ENCODE measurements at regions not wholly inside any gene's neighbourhood (a gene's known extent, or its start where the extent isn't known, plus 50 kb on each side); places are given as distances from the start of the nearest gene placed in this dataset.

- ATAC-seq = no peak
- DNase-seq = no peak
- Mint-ChIP-seq H3K4me1 (no peaks in the 10 kb centered on the region), H3K4me3 (no peak overlapping the region), H3K27me3 (peaks cover 0 to 13% (median 3%) of the 10 kb centered on the region in 5 donors), H3K27ac (no peak overlapping the region), H3K9me3 (peaks cover 0 to 2% (median 0%) of the 10 kb centered on the region in 9 donors), H3K36me3 (no peaks in the 10 kb centered on the region)
- POLR2A ChIA-PET = no interaction called here
These were observed 258.1 kb downstream of the STK31 start for GRCh38 chr7:23967949-23968599.

GRCh38 chr7:23968791-23969190, 258.8 kb downstream of the STK31 start:
- no peak for ATAC-seq
- H3K27ac Mint-ChIP-seq = no peak overlapping the region
- no peak overlapping the region for H3K4me3 Mint-ChIP-seq
- peaks cover 0 to 13% (median 3%) of the 10 kb centered on the region in 5 donors for H3K27me3 Mint-ChIP-seq
- no peaks in the 10 kb centered on the region for H3K4me1 Mint-ChIP-seq
- peaks cover 0 to 2% (median 0%) of the 10 kb centered on the region in 9 donors for H3K9me3 Mint-ChIP-seq
- POLR2A ChIA-PET = no interaction called here
- H3K36me3 Mint-ChIP-seq = no peaks in the 10 kb centered on the region
- DNase-seq = no peak

- peaks cover 0 to 13% (median 3%) of the 10 kb centered on the region in 5 donors for H3K27me3 Mint-ChIP-seq
- DNase-seq (no peak), ATAC-seq (no peak)
- no peak overlapping the region for H3K27ac Mint-ChIP-seq
- no peak overlapping the region for H3K4me3 Mint-ChIP-seq
- H3K4me1 Mint-ChIP-seq = no peaks in the 10 kb centered on the region
- H3K9me3 Mint-ChIP-seq = peaks cover 0 to 2% (median 0%) of the 10 kb centered on the region in 9 donors
- no peaks in the 10 kb centered on the region for H3K36me3 Mint-ChIP-seq
- POLR2A ChIA-PET = no interaction called here
These were observed 259.4 kb downstream of the STK31 start for GRCh38 chr7:23969443-23969842.

GRCh38 chr7:23970193-23970592, 260.2 kb downstream of the STK31 start:
- no peaks in the 10 kb centered on the region for H3K4me1 Mint-ChIP-seq
- DNase-seq = no peak
- H3K27me3 Mint-ChIP-seq = peaks cover 0 to 13% (median 3%) of the 10 kb centered on the region in 5 donors
- no peak for ATAC-seq
- H3K4me3 Mint-ChIP-seq = no peak overlapping the region
- POLR2A ChIA-PET = no interaction called here
- no peak overlapping the region for H3K27ac Mint-ChIP-seq
- H3K36me3 Mint-ChIP-seq = no peaks in the 10 kb centered on the region
- peaks cover 0 to 2% (median 0%) of the 10 kb centered on the region in 9 donors for H3K9me3 Mint-ChIP-seq

GRCh38 chr7:23971031-23971430, 261.0 kb downstream of the STK31 start:
- DNase-seq = no peak
- Mint-ChIP-seq H3K4me3 (no peak overlapping the region), H3K36me3 (no peaks in the 10 kb centered on the region), H3K9me3 (peaks cover 0 to 4% (median 0%) of the 10 kb centered on the region in 9 donors), H3K4me1 (no peaks in the 10 kb centered on the region), H3K27me3 (peaks cover 0 to 16% (median 3%) of the 10 kb centered on the region in 5 donors), H3K27ac (no peak overlapping the region)
- POLR2A ChIA-PET = no interaction called here
- ATAC-seq = no peak

GRCh38 chr7:23972057-23972456, 262.0 kb downstream of the STK31 start:
- Mint-ChIP-seq H3K9me3 (peaks cover 0 to 6% (median under 1%) of the 10 kb centered on the region in 9 donors), H3K36me3 (no peaks in the 10 kb centered on the region), H3K27ac (no peak overlapping the region), H3K4me3 (no peak overlapping the region), H3K27me3 (peaks cover 0 to 18% (median 2%) of the 10 kb centered on the region in 5 donors), H3K4me1 (no peaks in the 10 kb centered on the region)
- POLR2A ChIA-PET = no interaction called here
- ATAC-seq (no peak), DNase-seq (no peak)

- no peaks in the 10 kb centered on the region for H3K36me3 Mint-ChIP-seq
- POLR2A ChIA-PET = no interaction called here
- no peak for DNase-seq
These were observed 263.2 kb downstream of the STK31 start for GRCh38 chr7:23973264-23973663.

GRCh38 chr7:23980081-23980480, 270.1 kb downstream of the STK31 start:
- H3K36me3 Mint-ChIP-seq = peaks cover 0 to 10% (median 0%) of the 10 kb centered on the region in 3 donors
- ATAC-seq = no peak
- POLR2A ChIA-PET = no interaction called here
- H3K9me3 Mint-ChIP-seq = peaks cover 1 to 40% (median 21%) of the 10 kb centered on the region in 9 donors
- H3K27me3 Mint-ChIP-seq = peaks cover 6 to 47% (median 19%) of the 10 kb centered on the region in 5 donors
- no peak overlapping the region for H3K4me3 Mint-ChIP-seq
- H3K27ac Mint-ChIP-seq = peak overlapping the region in 1 of 10 donors; percentile 36
- no peaks in the 10 kb centered on the region for H3K4me1 Mint-ChIP-seq
- DNase-seq = no peak

More at GRCh38 chr7:23973264-23973663, 263.2 kb downstream of the STK31 start:
- no peak overlapping the region for H3K27ac Mint-ChIP-seq
- no peaks in the 10 kb centered on the region for H3K4me1 Mint-ChIP-seq
- H3K4me3 Mint-ChIP-seq = no peak overlapping the region
- ATAC-seq = no peak
- H3K9me3 Mint-ChIP-seq = peaks cover 0 to 8% (median 0%) of the 10 kb centered on the region in 9 donors
- peaks cover 0 to 13% (median 4%) of the 10 kb centered on the region in 5 donors for H3K27me3 Mint-ChIP-seq

- Mint-ChIP-seq H3K4me3 (no peak overlapping the region), H3K4me1 (no peaks in the 10 kb centered on the region), H3K27me3 (peaks cover 9 to 41% (median 19%) of the 10 kb centered on the region in 5 donors), H3K9me3 (peaks cover 1 to 40% (median 17%) of the 10 kb centered on the region in 9 donors), H3K27ac (no peak overlapping the region), H3K36me3 (peaks cover 0 to 10% (median 0%) of the 10 kb centered on the region in 3 donors)
- POLR2A ChIA-PET = no interaction called here
- ATAC-seq (no peak), DNase-seq (no peak)
These were observed 271.3 kb downstream of the STK31 start for GRCh38 chr7:23981314-23981713.

GRCh38 chr7:23981758-23982157, 271.7 kb downstream of the STK31 start:
- no peak for ATAC-seq
- no peak for DNase-seq
- H3K4me3 Mint-ChIP-seq = no peak overlapping the region
- H3K27me3 Mint-ChIP-seq = peaks cover 9 to 37% (median 19%) of the 10 kb centered on the region in 5 donors
- H3K9me3 Mint-ChIP-seq = peaks cover 1 to 40% (median 17%) of the 10 kb centered on the region in 9 donors
- peaks cover 0 to 10% (median 0%) of the 10 kb centered on the region in 3 donors for H3K36me3 Mint-ChIP-seq
- H3K4me1 Mint-ChIP-seq = no peaks in the 10 kb centered on the region
- POLR2A ChIA-PET = no interaction called here
- no peak overlapping the region for H3K27ac Mint-ChIP-seq

GRCh38 chr7:24005517-24005916, 278.5 kb upstream of the NPY start:
- DNase-seq = no peak

GRCh38 chr7:24010495-24010894, 273.5 kb upstream of the NPY start:
- peaks cover 22 to 51% (median 25%) of the 10 kb centered on the region in 5 donors for H3K27me3 Mint-ChIP-seq
- H3K36me3 Mint-ChIP-seq = peaks cover 0 to 20% (median 6%) of the 10 kb centered on the region in 3 donors
- H3K4me3 Mint-ChIP-seq = no peak overlapping the region
- no peaks in the 10 kb centered on the region for H3K4me1 Mint-ChIP-seq
- DNase-seq = no peak
- no peak for ATAC-seq
- H3K27ac Mint-ChIP-seq = no peak overlapping the region
- peaks cover 0 to 46% (median 14%) of the 10 kb centered on the region in 9 donors for H3K9me3 Mint-ChIP-seq
- POLR2A ChIA-PET = no interaction called here

More at GRCh38 chr7:24005517-24005916, 278.5 kb upstream of the NPY start:
- Mint-ChIP-seq H3K27me3 (peaks cover 11 to 24% (median 12%) of the 10 kb centered on the region in 5 donors), H3K36me3 (peaks cover 0 to 5% (median 3%) of the 10 kb centered on the region in 3 donors), H3K4me1 (no peaks in the 10 kb centered on the region), H3K4me3 (no peak overlapping the region), H3K9me3 (peaks cover 0 to 24% (median 8%) of the 10 kb centered on the region in 9 donors), H3K27ac (no peak overlapping the region)
- ATAC-seq = no peak
- POLR2A ChIA-PET = no interaction called here

- POLR2A ChIA-PET = no interaction called here
- no peaks in the 10 kb centered on the region for H3K4me1 Mint-ChIP-seq
- ATAC-seq (no peak), DNase-seq (no peak)
- H3K27me3 Mint-ChIP-seq = peaks cover 0 to 9% (median 7%) of the 10 kb centered on the region in 5 donors
- H3K9me3 Mint-ChIP-seq = peaks cover 0 to 9% (median 2%) of the 10 kb centered on the region in 9 donors
- H3K36me3 Mint-ChIP-seq = peaks cover 0 to 6% (median 0%) of the 10 kb centered on the region in 3 donors
- no peak overlapping the region for H3K4me3 Mint-ChIP-seq
- H3K27ac Mint-ChIP-seq = no peak overlapping the region
These were observed 266.5 kb upstream of the NPY start for GRCh38 chr7:24017519-24017918.
